Ascending aorta (tissue), 2 donors: ENCODE measurements at regions not wholly inside any gene's neighbourhood (a gene's known extent, or its start where the extent isn't known, plus 50 kb on each side); places are given as distances from the start of the nearest gene placed in this dataset.

Experiments
- DNase-seq, 2 donors: peaks; one replicate each; pipeline ENCODE4 v3.0.0-alpha.2; 2019; ENCODE audit warnings: low spot score in 2 of 2
- H3K27ac ChIP-seq, 2 donors: fragments of 200-600 bp; sonication (generic); one replicate each; pipeline ENCODE4 v1.5.1; 2016 to 2017; ENCODE audit warnings: mild to moderate bottlenecking in 1 of 2
- H3K27me3 ChIP-seq: fragments of 200-600 bp; sonication (generic); one replicate; pipeline ENCODE4 v1.5.1; 2017
- H3K36me3 ChIP-seq, 2 donors: fragments of 200-600 bp; sonication (generic); one replicate each; pipeline ENCODE4 v1.5.1; 2016
- H3K4me1 ChIP-seq, 2 donors: fragments of 200-600 bp; sonication (generic); one replicate each; pipeline ENCODE4 v1.5.1; 2016 to 2017; ENCODE audit warnings: mild to moderate bottlenecking in 1 of 2
- H3K4me3 ChIP-seq, 2 donors: fragments of 200-600 bp; sonication (generic); one replicate each; pipeline ENCODE4 v1.5.1; 2016 to 2017; ENCODE audit warnings: mild to moderate bottlenecking in 1 of 2
- H3K9me3 ChIP-seq, 2 donors: fragments of 200-600 bp; sonication (generic); one replicate each; pipeline ENCODE4 v1.5.1; 2016
- intact Hi-C: fragments of 100-400 bp; cut with DNase I; formaldehyde crosslinking; loops from one replicate; pipeline ENCODE4 v1.15.1; 2023
- TF ChIP-seq, protein P1 (sequence below), 3 experiments: fragments of 200-600 bp in 2 of 3; fragments of 450-650 bp in 1 of 3; sonication (generic) in 2 of 3; IDR thresholded peaks; one replicate each; pipeline ENCODE4 v1.5.1; 2016 to 2019; ENCODE audit warnings: antibody characterized with exemption in 3 of 3, mild to moderate bottlenecking in 1 of 3, moderate library complexity in 1 of 3

DNA sequence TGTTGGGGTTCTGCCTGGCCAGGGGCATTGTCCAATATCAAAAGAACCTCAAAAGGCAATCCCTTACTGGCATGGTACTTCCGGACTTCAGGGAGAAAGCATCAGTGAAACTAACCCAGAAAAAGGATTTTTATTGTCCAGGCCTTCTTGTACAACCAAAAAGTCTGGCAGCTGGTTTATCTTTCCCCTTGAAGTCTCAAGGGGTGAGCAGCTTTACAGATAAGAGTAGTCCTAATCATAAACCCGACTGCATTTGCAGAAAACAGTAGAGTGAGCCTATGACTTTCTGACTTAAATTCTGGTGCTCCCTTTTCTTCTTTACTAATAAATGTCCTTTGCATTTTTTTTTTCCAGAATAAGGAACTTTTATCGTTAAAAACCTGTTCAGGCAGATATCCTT lies 104.0 kb upstream of the CHRM3 start:
- Histone ChIP-seq H3K9me3 (no peaks in the 10 kb centered on the region), H3K27ac (no peak overlapping the region), H3K4me3 (no peak overlapping the region), H3K36me3 (no peaks in the 10 kb centered on the region), H3K27me3 (no peaks in the 10 kb centered on the region), H3K4me1 (no peaks in the 10 kb centered on the region)
- TF ChIP-seq, protein P1, sequence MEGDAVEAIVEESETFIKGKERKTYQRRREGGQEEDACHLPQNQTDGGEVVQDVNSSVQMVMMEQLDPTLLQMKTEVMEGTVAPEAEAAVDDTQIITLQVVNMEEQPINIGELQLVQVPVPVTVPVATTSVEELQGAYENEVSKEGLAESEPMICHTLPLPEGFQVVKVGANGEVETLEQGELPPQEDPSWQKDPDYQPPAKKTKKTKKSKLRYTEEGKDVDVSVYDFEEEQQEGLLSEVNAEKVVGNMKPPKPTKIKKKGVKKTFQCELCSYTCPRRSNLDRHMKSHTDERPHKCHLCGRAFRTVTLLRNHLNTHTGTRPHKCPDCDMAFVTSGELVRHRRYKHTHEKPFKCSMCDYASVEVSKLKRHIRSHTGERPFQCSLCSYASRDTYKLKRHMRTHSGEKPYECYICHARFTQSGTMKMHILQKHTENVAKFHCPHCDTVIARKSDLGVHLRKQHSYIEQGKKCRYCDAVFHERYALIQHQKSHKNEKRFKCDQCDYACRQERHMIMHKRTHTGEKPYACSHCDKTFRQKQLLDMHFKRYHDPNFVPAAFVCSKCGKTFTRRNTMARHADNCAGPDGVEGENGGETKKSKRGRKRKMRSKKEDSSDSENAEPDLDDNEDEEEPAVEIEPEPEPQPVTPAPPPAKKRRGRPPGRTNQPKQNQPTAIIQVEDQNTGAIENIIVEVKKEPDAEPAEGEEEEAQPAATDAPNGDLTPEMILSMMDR (IDR thresholded peaks at IDR 0.05), result no peak
- intact Hi-C loops, result no loop called here
- no peak for DNase-seq

DNA sequence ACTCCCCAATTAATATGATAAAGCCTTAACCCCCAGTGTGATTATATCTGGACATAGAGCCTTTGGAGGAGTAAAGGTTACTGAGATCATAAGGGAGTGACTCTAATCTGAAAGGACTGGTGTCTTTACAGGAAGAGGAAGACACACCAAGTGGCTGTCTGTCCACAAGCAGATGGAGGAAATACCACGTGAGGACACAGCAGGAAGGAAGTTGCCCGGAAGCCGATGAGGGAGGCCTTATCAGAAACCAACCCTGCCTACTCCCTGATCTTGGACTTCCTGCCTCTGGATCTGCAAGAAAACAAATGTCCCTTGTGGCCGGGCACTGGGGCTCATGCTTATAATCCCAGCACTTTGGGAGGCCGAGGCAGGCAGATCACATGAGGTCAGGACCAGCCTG lies 110.3 kb upstream of the CHRM3 start:
- TF ChIP-seq, protein P1 (IDR thresholded peaks at IDR 0.05), result no peak
- H3K4me3 ChIP-seq, result no peak overlapping the region
- H3K9me3 ChIP-seq, result no peaks in the 10 kb centered on the region

DNA sequence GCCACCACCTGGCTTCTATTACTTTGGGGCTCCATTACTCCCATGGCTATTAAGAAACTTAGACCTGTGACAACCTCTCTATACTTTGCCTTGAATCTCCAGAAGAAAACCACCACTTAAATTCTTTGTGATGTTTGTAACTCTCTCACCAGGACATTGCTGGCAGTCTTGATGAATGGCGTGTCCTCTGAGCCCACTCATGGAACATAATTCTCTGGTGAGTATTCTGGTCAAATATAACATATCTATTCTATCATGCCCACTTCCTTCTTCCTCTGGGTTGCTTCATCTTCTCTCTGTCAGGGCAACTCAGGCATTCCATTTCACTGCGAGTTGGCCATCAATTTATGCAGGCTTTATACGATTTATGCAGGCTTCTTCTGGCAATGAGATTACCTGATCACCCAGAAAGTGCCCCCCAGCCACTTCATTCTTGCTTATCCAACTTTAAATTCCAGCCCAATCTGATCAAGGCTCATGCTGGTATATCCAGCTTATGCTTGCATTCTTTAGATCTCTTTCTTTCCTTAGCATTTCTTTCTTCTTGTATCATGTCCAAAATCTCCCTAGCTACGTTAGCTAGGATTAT lies 112.0 kb upstream of the CHRM3 start:
- intact Hi-C loops, result no loop called here
- Histone ChIP-seq H3K27ac (no peak overlapping the region), H3K4me1 (no peaks in the 10 kb centered on the region), H3K36me3 (no peaks in the 10 kb centered on the region), H3K9me3 (no peaks in the 10 kb centered on the region), H3K4me3 (no peak overlapping the region), H3K27me3 (no peaks in the 10 kb centered on the region)
- no peak for DNase-seq
- TF ChIP-seq, protein P1 (IDR thresholded peaks at IDR 0.05), result no peak

More for the DNA sequence above, 110.3 kb upstream of the CHRM3 start:
- H3K27me3 ChIP-seq, result no peaks in the 10 kb centered on the region
- H3K27ac ChIP-seq, result no peak overlapping the region
- H3K36me3 ChIP-seq, result no peaks in the 10 kb centered on the region
- intact Hi-C loops, result no loop called here
- no peaks in the 10 kb centered on the region for H3K4me1 ChIP-seq
- no peak for DNase-seq

DNA sequence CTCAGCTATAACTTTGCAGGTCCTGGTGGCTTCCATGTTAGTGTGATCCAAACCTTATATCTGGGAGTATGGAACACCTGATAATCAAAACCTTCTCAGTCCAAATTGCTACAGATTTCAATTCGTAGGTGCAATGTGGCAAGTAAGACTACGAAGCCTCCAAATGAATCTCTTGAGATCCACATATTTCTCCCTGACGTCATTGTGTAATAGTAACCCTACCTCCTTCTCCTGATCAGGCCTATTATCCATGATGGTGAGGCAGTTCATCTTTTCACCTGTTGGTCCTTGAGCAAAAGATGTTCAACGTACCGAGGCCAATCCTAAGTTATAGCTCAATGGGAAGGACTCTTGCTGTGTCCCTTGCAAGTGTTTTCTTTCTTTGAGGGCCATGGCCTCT lies 115.9 kb upstream of the CHRM3 start:
- Histone ChIP-seq H3K9me3 (no peaks in the 10 kb centered on the region), H3K36me3 (no peaks in the 10 kb centered on the region), H3K27me3 (no peaks in the 10 kb centered on the region), H3K27ac (no peak overlapping the region), H3K4me3 (no peak overlapping the region), H3K4me1 (no peaks in the 10 kb centered on the region)
- no peak for DNase-seq
- TF ChIP-seq, protein P1 (IDR thresholded peaks at IDR 0.05), result no peak
- intact Hi-C loops, result no loop called here

DNA sequence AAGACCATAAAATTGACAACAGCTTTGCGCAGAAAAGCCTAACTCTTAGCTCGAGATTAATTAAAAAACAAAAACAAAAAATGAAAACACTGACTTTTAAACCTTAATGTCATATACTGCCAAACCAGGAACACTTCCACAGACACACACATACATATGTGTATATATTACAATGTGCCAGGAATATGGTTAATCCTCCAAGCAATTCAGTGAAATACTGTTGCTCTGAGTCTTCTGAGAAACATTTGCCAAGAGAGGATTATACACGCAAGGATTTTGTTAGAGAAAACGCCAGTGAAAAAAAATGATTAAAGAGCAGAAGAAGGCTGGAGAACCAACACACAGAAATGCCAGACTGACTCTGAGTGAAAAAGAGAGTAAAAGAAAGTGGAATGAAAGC lies 116.7 kb upstream of the CHRM3 start:
- Histone ChIP-seq H3K27me3 (no peaks in the 10 kb centered on the region), H3K4me3 (no peak overlapping the region), H3K36me3 (no peaks in the 10 kb centered on the region), H3K27ac (no peak overlapping the region), H3K9me3 (no peaks in the 10 kb centered on the region), H3K4me1 (no peaks in the 10 kb centered on the region)
- no peak for DNase-seq
- TF ChIP-seq, protein P1 (IDR thresholded peaks at IDR 0.05), result no peak
- intact Hi-C loops, result no loop called here

DNA sequence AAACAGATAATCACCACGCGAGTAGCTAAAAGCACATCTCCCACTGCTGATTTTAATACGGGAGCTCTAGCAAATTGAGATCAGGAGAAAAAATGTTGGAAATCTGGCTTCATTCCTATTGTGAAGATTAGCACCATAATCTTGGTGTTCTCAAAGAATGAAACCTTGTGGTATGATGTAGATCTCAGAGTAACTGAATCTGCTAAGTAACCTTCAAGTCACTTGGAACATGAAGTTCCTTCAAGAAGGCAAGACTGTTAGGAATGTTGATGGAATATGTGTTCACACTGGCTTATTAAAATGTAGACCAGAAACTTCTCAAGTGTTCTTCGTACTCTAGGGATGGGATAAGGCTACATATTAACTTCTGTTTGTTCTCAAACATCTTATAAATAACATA lies 117.4 kb upstream of the CHRM3 start:
- Histone ChIP-seq H3K4me3 (no peak overlapping the region), H3K27me3 (no peaks in the 10 kb centered on the region), H3K9me3 (no peaks in the 10 kb centered on the region), H3K27ac (no peak overlapping the region), H3K36me3 (no peaks in the 10 kb centered on the region), H3K4me1 (no peaks in the 10 kb centered on the region)
- TF ChIP-seq, protein P1 (IDR thresholded peaks at IDR 0.05), result no peak
- no peak for DNase-seq
- intact Hi-C loops, result no loop called here
